HEK293T (cell line): ENCODE measurements at regions not wholly inside any gene's neighbourhood (a gene's known extent, or its start where the extent isn't known, plus 50 kb on each side); places are given as distances from the start of the nearest gene placed in this dataset.

Source experiments
- BHLHE40 ChIP-seq: fragments of 450-650 bp; IDR thresholded peaks from 2 replicates; pipeline ENCODE4 v1.6.1; 2016; ENCODE audit warnings: mild to moderate bottlenecking, moderate library complexity, borderline replicate concordance
- CTBP1 ChIP-seq: fragments of 450-650 bp; IDR thresholded peaks from 2 replicates; pipeline ENCODE4 v1.6.1; 2016; ENCODE audit warnings: borderline replicate concordance
- ELF4 ChIP-seq: fragments of 450-650 bp; IDR thresholded peaks from 2 replicates; pipeline ENCODE4 v1.6.1; 2017; ENCODE audit warnings: antibody characterized with exemption
- FOXA1 ChIP-seq: fragments of 450-650 bp; IDR thresholded peaks from 2 replicates; pipeline ENCODE4 v1.6.1; 2016; ENCODE audit warnings: mild to moderate bottlenecking
- FOXM1 ChIP-seq: fragments of 450-650 bp; IDR thresholded peaks from 2 replicates; pipeline ENCODE4 v1.6.1; 2017; ENCODE audit warnings: mild to moderate bottlenecking, borderline replicate concordance
- LEF1 ChIP-seq: fragments of 450-650 bp; IDR thresholded peaks from 2 replicates; pipeline ENCODE4 v1.6.1; 2017; ENCODE audit warnings: mild to moderate bottlenecking, borderline replicate concordance
- NFRKB ChIP-seq: fragments of 450-650 bp; IDR thresholded peaks from 2 replicates; pipeline ENCODE4 v1.6.1; 2016; ENCODE audit warnings: mild to moderate bottlenecking, moderate library complexity
- PKNOX1 ChIP-seq: fragments of 450-650 bp; IDR thresholded peaks from 2 replicates; pipeline ENCODE4 v1.6.1; 2016
- SUZ12 ChIP-seq: fragments of 450-650 bp; IDR thresholded peaks from 2 replicates; pipeline ENCODE4 v1.6.1; 2016; ENCODE audit warnings: mild to moderate bottlenecking
- TARDBP ChIP-seq: fragments of 450-650 bp; IDR thresholded peaks from 2 replicates; pipeline ENCODE4 v1.6.1; 2016
- ZNF384 ChIP-seq: fragments of 450-650 bp; IDR thresholded peaks from 2 replicates; pipeline ENCODE4 v1.6.1; 2016

GRCh38 chr9:88824711-88825110, 166.6 kb upstream of the S1PR3 start:
- no peak for TF ChIP-seq CTBP1
- no peak for TF ChIP-seq PKNOX1
- TF ChIP-seq SUZ12: no peak
- no peak for TF ChIP-seq ELF4
- TF ChIP-seq BHLHE40: no peak
- TF ChIP-seq LEF1: no peak
- no peak for TF ChIP-seq FOXM1
- TF ChIP-seq FOXA1: no peak
- no peak for TF ChIP-seq TARDBP
- no peak for TF ChIP-seq ZNF384
- TF ChIP-seq NFRKB: no peak
